GM19455 (cell line): ENCODE measurements at regions not wholly inside any gene's neighbourhood (a gene's known extent, or its start where the extent isn't known, plus 50 kb on each side); places are given as distances from the start of the nearest gene placed in this dataset.
"Not testable (repeated sequence)": the region's sequence is repeated elsewhere in the genome, so short reads cannot be mapped to it uniquely, and the experiment has no call there.

Source experiments
- ATAC-seq: cut with Tn5 transposase; IDR thresholded peaks from one replicate; pipeline ENCODE4 v1.9.1; 2021; ENCODE audit not compliant: unreplicated experiment

- no peak for ATAC-seq
These were observed 297.2 kb upstream of the CRBN start for GRCh38 chr3:3476669-3477068.

- no peak for ATAC-seq
These were observed 289.1 kb upstream of the CRBN start for GRCh38 chr3:3468596-3468995.

GRCh38 chr3:3464131-3464530 lies 284.6 kb upstream of the CRBN start:
- ATAC-seq, result no peak

GRCh38 chr3:3461317-3461716 lies 281.8 kb upstream of the CRBN start:
- ATAC-seq, result no peak

GRCh38 chr3:3448468-3448867 lies 269.0 kb upstream of the CRBN start:
- ATAC-seq, result no peak

GRCh38 chr3:3447641-3448040 lies 268.1 kb upstream of the CRBN start:
- ATAC-seq, result no peak

- no peak for ATAC-seq
These were observed 266.8 kb upstream of the CRBN start for GRCh38 chr3:3446251-3446650.

- no peak for ATAC-seq
These were observed 264.0 kb upstream of the CRBN start for GRCh38 chr3:3443482-3443881.

- ATAC-seq, result no peak
These were observed 254.2 kb upstream of the CRBN start for GRCh38 chr3:3433711-3434110.

GRCh38 chr3:3429841-3430240 lies 250.3 kb upstream of the CRBN start:
- no peak for ATAC-seq

GRCh38 chr3:3407707-3408106 lies 228.2 kb upstream of the CRBN start:
- ATAC-seq, result not testable (repeated sequence)

GRCh38 chr3:3405131-3405530 lies 225.6 kb upstream of the CRBN start:
- no peak for ATAC-seq

- no peak for ATAC-seq
These were observed 224.2 kb upstream of the CRBN start for GRCh38 chr3:3403700-3404099.

- ATAC-seq, result no peak
These were observed 213.5 kb upstream of the CRBN start for GRCh38 chr3:3392946-3393345.

GRCh38 chr3:3383461-3383860 lies 204.0 kb upstream of the CRBN start:
- ATAC-seq, result no peak

GRCh38 chr3:3372210-3372777 lies 192.8 kb upstream of the CRBN start:
- ATAC-seq, result no peak

- no peak for ATAC-seq
These were observed 188.8 kb upstream of the CRBN start for GRCh38 chr3:3368306-3368705.

GRCh38 chr3:3366386-3366785 lies 186.9 kb upstream of the CRBN start:
- ATAC-seq, result no peak

- no peak for ATAC-seq
These were observed 186.2 kb upstream of the CRBN start for GRCh38 chr3:3365716-3366115.

GRCh38 chr3:3356846-3357245 lies 177.4 kb upstream of the CRBN start:
- ATAC-seq, result no peak

GRCh38 chr3:3355442-3355841 lies 176.0 kb upstream of the CRBN start:
- ATAC-seq, result no peak

- ATAC-seq, result peak; percentile 49
These were observed 173.7 kb upstream of the CRBN start for GRCh38 chr3:3353153-3353552.

GRCh38 chr3:3351226-3351625 lies 171.7 kb upstream of the CRBN start:
- no peak for ATAC-seq

- ATAC-seq, result not testable (repeated sequence)
These were observed 167.6 kb upstream of the CRBN start for GRCh38 chr3:3347056-3347455.
